ENCODE measurements at regions not wholly inside any gene's neighbourhood (a gene's known extent, or its start where the extent isn't known, plus 50 kb on each side); places are given as distances from the start of the nearest gene placed in this dataset.

DNA sequence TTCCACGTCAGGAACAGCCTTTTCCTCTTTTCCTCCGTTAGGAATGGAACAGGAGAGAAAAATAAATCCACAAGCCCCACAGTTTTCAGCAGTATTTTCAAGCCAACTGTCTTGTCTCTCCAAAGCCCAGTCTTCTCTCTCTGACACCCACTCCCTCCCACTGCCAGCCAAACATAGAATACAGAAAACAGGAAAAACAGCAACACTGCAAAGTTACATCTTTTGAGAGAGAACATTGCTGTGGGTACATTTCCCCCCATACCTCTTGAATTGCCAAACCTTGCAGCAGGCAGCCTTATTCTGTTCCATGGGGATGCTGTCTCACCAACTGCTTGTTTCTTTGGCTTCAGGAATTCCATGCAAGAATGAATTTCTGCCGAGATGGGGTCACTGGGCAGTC is 355.7 kb upstream of the UMPS start:
- no peak overlapping the region for H3K4me2 ChIP-seq (ENCODE audit: low read depth, low read length)
- no peak overlapping the region; the same call in 1 of the 2 replicates for H3K27ac ChIP-seq (ENCODE audit: low read length)
- TF ChIP-seq, protein P1, sequence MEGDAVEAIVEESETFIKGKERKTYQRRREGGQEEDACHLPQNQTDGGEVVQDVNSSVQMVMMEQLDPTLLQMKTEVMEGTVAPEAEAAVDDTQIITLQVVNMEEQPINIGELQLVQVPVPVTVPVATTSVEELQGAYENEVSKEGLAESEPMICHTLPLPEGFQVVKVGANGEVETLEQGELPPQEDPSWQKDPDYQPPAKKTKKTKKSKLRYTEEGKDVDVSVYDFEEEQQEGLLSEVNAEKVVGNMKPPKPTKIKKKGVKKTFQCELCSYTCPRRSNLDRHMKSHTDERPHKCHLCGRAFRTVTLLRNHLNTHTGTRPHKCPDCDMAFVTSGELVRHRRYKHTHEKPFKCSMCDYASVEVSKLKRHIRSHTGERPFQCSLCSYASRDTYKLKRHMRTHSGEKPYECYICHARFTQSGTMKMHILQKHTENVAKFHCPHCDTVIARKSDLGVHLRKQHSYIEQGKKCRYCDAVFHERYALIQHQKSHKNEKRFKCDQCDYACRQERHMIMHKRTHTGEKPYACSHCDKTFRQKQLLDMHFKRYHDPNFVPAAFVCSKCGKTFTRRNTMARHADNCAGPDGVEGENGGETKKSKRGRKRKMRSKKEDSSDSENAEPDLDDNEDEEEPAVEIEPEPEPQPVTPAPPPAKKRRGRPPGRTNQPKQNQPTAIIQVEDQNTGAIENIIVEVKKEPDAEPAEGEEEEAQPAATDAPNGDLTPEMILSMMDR (IDR thresholded peaks at IDR 0.05; ENCODE audit: low read length): no peak
- TF ChIP-seq EZH2 (optimal IDR thresholded peaks at IDR 0.05; ENCODE audit: low read depth, low read length): no peak
- TF ChIP-seq EZH2phosphoT487 (IDR thresholded peaks at IDR 0.05; ENCODE audit: low read length): no peak
- no peaks in the 10 kb centered on the region for H3K9me3 ChIP-seq (replicated peaks; ENCODE audit: insufficient read depth, low read length)
- no peaks in the 10 kb centered on the region for H3K27me3 ChIP-seq (replicated peaks; ENCODE audit: insufficient read depth, low read length)
- H3K4me3 ChIP-seq (ENCODE audit: low read length): no peak overlapping the region
- no peaks in the 10 kb centered on the region for H3K36me3 ChIP-seq (replicated peaks; ENCODE audit: insufficient read depth, low read length)
- H3K9ac ChIP-seq (ENCODE audit: low read length): no peak overlapping the region
- H4K20me1 ChIP-seq (ENCODE audit: insufficient read depth, low read length): no peaks in the 10 kb centered on the region
- DNase-seq: no peak
- H3K79me2 ChIP-seq (ENCODE audit: low read length): no peaks in the 10 kb centered on the region
- no peaks in the 10 kb centered on the region for H3K9me2 ChIP-seq (replicated peaks; ENCODE audit: insufficient read depth, low read length)
- peaks cover 27% of the 10 kb centered on the region for H3F3A ChIP-seq (ENCODE audit: insufficient read depth, low read length)
- peaks cover 62% of the 10 kb centered on the region for H3K4me1 ChIP-seq (ENCODE audit: low read length)
- H2AFZ ChIP-seq (ENCODE audit: low read length): 0 out of 2 replicates have a peak overlapping the region, but pooled peaks have one; percentile 14

DNA sequence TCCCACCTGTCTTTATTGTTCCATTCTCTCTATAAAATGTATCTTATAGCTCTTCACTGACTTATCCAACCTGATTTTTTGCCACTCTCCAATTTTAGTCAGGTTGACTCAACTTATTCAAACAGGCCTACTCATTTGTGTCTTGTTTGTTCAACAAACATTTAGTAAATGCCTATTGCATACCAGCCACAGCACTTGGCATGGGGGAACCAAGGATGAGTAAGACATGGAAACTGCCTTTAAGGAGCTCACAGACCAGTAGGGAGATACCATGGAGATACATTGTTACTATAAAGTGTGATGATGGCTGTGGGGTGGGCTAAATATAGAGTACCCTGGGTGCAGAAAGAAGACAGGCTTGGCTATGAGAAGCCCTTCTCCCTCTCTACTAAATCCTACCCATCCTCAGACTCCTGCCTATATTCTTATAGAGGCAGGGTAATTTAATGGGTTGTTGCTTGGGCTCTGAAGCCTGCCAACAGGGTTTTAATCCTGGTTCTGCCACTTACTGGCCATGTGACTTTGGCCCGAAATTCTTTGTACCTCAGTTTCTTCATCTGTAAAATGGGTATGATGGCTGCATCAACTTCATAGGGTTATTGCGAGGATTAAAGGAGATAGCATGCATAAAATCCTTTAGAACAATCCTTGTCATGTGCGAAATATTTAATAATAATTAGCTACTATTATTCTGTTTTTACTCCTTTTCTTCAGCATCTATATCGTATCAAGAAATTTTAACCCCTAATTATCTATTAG is 348.5 kb upstream of the UMPS start:
- Histone ChIP-seq H3K4me2 (ENCODE audit: low read depth, low read length) (no peak overlapping the region), H3K36me3 (replicated peaks; ENCODE audit: insufficient read depth, low read length) (no peaks in the 10 kb centered on the region), H3F3A (ENCODE audit: insufficient read depth, low read length) (peaks cover under 1% of the 10 kb centered on the region; the same call in 1 of the 2 replicates), H3K9me2 (replicated peaks; ENCODE audit: insufficient read depth, low read length) (no peaks in the 10 kb centered on the region), H2AFZ (ENCODE audit: low read length) (no peak overlapping the region), H3K4me3 (ENCODE audit: low read length) (no peak overlapping the region), H3K4me1 (ENCODE audit: low read length) (peaks cover 36% of the 10 kb centered on the region), H3K27ac (ENCODE audit: low read length) (no peak overlapping the region), H3K79me2 (ENCODE audit: low read length) (no peaks in the 10 kb centered on the region), H3K9me3 (replicated peaks; ENCODE audit: insufficient read depth, low read length) (no peaks in the 10 kb centered on the region), H3K27me3 (replicated peaks; ENCODE audit: insufficient read depth, low read length) (no peaks in the 10 kb centered on the region), H4K20me1 (ENCODE audit: insufficient read depth, low read length) (no peaks in the 10 kb centered on the region), H3K9ac (ENCODE audit: low read length) (no peak overlapping the region)
- DNase-seq: no peak
- TF ChIP-seq EZH2phosphoT487 (IDR thresholded peaks at IDR 0.05; ENCODE audit: low read length): no peak
- no peak for TF ChIP-seq EZH2 (optimal IDR thresholded peaks at IDR 0.05; ENCODE audit: low read depth, low read length)
- TF ChIP-seq, protein P1 (IDR thresholded peaks at IDR 0.05; ENCODE audit: low read length): no peak

DNA sequence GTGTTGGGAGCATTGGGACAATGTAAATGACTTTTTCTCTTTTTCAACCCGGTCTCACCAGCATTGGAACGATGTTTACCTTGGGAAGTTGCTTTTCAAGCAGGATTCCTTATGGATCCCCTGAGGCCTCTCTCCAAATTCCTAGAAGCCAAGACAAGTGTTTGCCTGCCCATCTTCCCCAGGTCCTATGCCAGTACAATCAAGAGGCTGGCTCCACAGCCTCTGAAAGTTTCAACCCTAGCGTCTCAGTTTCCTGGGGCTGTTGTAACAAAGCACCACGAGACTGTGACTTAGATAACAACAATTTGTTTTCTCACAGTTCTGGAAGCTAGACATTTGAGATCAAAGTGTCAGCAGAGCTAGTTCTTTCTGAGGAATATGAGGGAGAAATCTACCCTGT is 347.2 kb upstream of the UMPS start:
- no peaks in the 10 kb centered on the region for H4K20me1 ChIP-seq (ENCODE audit: insufficient read depth, low read length)
- H3K4me3 ChIP-seq (ENCODE audit: low read length): no peak overlapping the region
- no peak overlapping the region for H3K9ac ChIP-seq (ENCODE audit: low read length)
- no peak for DNase-seq
- no peaks in the 10 kb centered on the region for H3K36me3 ChIP-seq (replicated peaks; ENCODE audit: insufficient read depth, low read length)
- H3K4me1 ChIP-seq (ENCODE audit: low read length): peaks cover 27% of the 10 kb centered on the region
- no peaks in the 10 kb centered on the region for H3K79me2 ChIP-seq (ENCODE audit: low read length)
- H3K4me2 ChIP-seq (ENCODE audit: low read depth, low read length): peak overlapping the region; percentile 38; the same call in 1 of the 2 replicates
- H3F3A ChIP-seq (ENCODE audit: insufficient read depth, low read length): no peaks in the 10 kb centered on the region; the same call in 1 of the 2 replicates
- peak overlapping the region; percentile 57 for H2AFZ ChIP-seq (ENCODE audit: low read length)
- no peaks in the 10 kb centered on the region for H3K9me3 ChIP-seq (replicated peaks; ENCODE audit: insufficient read depth, low read length)
- TF ChIP-seq EZH2 (optimal IDR thresholded peaks at IDR 0.05; ENCODE audit: low read depth, low read length): no peak
- TF ChIP-seq, protein P1 (IDR thresholded peaks at IDR 0.05; ENCODE audit: low read length): no peak
- TF ChIP-seq EZH2phosphoT487 (IDR thresholded peaks at IDR 0.05; ENCODE audit: low read length): no peak
- H3K27me3 ChIP-seq (replicated peaks; ENCODE audit: insufficient read depth, low read length): no peaks in the 10 kb centered on the region
- no peak overlapping the region for H3K27ac ChIP-seq (ENCODE audit: low read length)
- no peaks in the 10 kb centered on the region for H3K9me2 ChIP-seq (replicated peaks; ENCODE audit: insufficient read depth, low read length)
